ENCODE measurements at regions not wholly inside any gene's neighbourhood (a gene's known extent, or its start where the extent isn't known, plus 50 kb on each side); places are given as distances from the start of the nearest gene placed in this dataset.
"Not testable (repeated sequence)": the region's sequence is repeated elsewhere in the genome, so short reads cannot be mapped to it uniquely, and the experiment has no call there.

GRCh38 chr9:115306865-115307264, 188.9 kb upstream of the TNC start:
- Histone ChIP-seq H3K9me3 (ENCODE audit: control insufficient read depth, insufficient read depth, low read depth, low read length) (peaks cover 4% of the 10 kb centered on the region; the same call in 1 of the 2 replicates), H3K36me3 (ENCODE audit: control insufficient read depth, insufficient read depth, low read length) (no peaks in the 10 kb centered on the region; the same call in 1 of the 2 replicates), H3K4me1 (ENCODE audit: control insufficient read depth, insufficient read depth, low read length) (no peaks in the 10 kb centered on the region), H3K4me3 (ENCODE audit: low read depth, low read length) (no peak overlapping the region), H3K9ac (ENCODE audit: low read length) (no peak overlapping the region), H3K27ac (ENCODE audit: low read depth, low read length) (no peak overlapping the region), H3K27me3 (ENCODE audit: control insufficient read depth, insufficient read depth, low read length) (no peaks in the 10 kb centered on the region)

GRCh38 chr9:115313545-115313944, 195.6 kb upstream of the TNC start:
- Histone ChIP-seq H3K36me3 (ENCODE audit: control insufficient read depth, insufficient read depth, low read length) (peaks cover 2% of the 10 kb centered on the region; the same call in 1 of the 2 replicates), H3K9me3 (ENCODE audit: control insufficient read depth, insufficient read depth, low read depth, low read length) (peaks cover 22% of the 10 kb centered on the region), H3K27me3 (ENCODE audit: control insufficient read depth, insufficient read depth, low read length) (no peaks in the 10 kb centered on the region), H3K27ac (ENCODE audit: low read depth, low read length) (no peak overlapping the region), H3K4me3 (ENCODE audit: low read depth, low read length) (no peak overlapping the region), H3K4me1 (ENCODE audit: control insufficient read depth, insufficient read depth, low read length) (no peaks in the 10 kb centered on the region), H3K9ac (ENCODE audit: low read length) (no peak overlapping the region)

GRCh38 chr9:115326461-115326860, 208.5 kb upstream of the TNC start:
- no peak overlapping the region for H3K27ac ChIP-seq (ENCODE audit: low read depth, low read length)
- H3K9ac ChIP-seq (ENCODE audit: low read length): no peak overlapping the region
- H3K4me1 ChIP-seq (ENCODE audit: control insufficient read depth, insufficient read depth, low read length): peaks cover 10% of the 10 kb centered on the region; the same call in 1 of the 2 replicates
- no peak overlapping the region for H3K4me3 ChIP-seq (ENCODE audit: low read depth, low read length)
- H3K36me3 ChIP-seq (ENCODE audit: control insufficient read depth, insufficient read depth, low read length): 0 out of 2 replicates have a peak, but pooled peaks cover 4% of the 10 kb centered on the region
- no peaks in the 10 kb centered on the region for H3K27me3 ChIP-seq (ENCODE audit: control insufficient read depth, insufficient read depth, low read length)
- no peaks in the 10 kb centered on the region for H3K9me3 ChIP-seq (ENCODE audit: control insufficient read depth, insufficient read depth, low read depth, low read length)

- no peak overlapping the region for H3K27ac ChIP-seq (ENCODE audit: low read depth, low read length)
- peaks cover 4% of the 10 kb centered on the region; the same call in 1 of the 2 replicates for H3K36me3 ChIP-seq (ENCODE audit: control insufficient read depth, insufficient read depth, low read length)
- no peaks in the 10 kb centered on the region for H3K27me3 ChIP-seq (ENCODE audit: control insufficient read depth, insufficient read depth, low read length)
- no peaks in the 10 kb centered on the region for H3K9me3 ChIP-seq (ENCODE audit: control insufficient read depth, insufficient read depth, low read depth, low read length)
- no peak overlapping the region for H3K4me3 ChIP-seq (ENCODE audit: low read depth, low read length)
- H3K4me1 ChIP-seq (ENCODE audit: control insufficient read depth, insufficient read depth, low read length): peaks cover 10% of the 10 kb centered on the region; the same call in 1 of the 2 replicates
- no peak overlapping the region for H3K9ac ChIP-seq (ENCODE audit: low read length)
These were observed 209.6 kb upstream of the TNC start for GRCh38 chr9:115327436-115328122.

GRCh38 chr9:115328228-115328627, 210.3 kb upstream of the TNC start:
- H3K9me3 ChIP-seq (ENCODE audit: control insufficient read depth, insufficient read depth, low read depth, low read length): no peaks in the 10 kb centered on the region
- H3K4me3 ChIP-seq (ENCODE audit: low read depth, low read length): no peak overlapping the region
- no peaks in the 10 kb centered on the region for H3K27me3 ChIP-seq (ENCODE audit: control insufficient read depth, insufficient read depth, low read length)
- H3K4me1 ChIP-seq (ENCODE audit: control insufficient read depth, insufficient read depth, low read length): peaks cover 10% of the 10 kb centered on the region; the same call in 1 of the 2 replicates
- no peak overlapping the region for H3K9ac ChIP-seq (ENCODE audit: low read length)
- H3K27ac ChIP-seq (ENCODE audit: low read depth, low read length): no peak overlapping the region
- H3K36me3 ChIP-seq (ENCODE audit: control insufficient read depth, insufficient read depth, low read length): peaks cover 4% of the 10 kb centered on the region; the same call in 1 of the 2 replicates

- Histone ChIP-seq H3K9ac (ENCODE audit: low read length) (no peak overlapping the region), H3K4me3 (ENCODE audit: low read depth, low read length) (no peak overlapping the region), H3K27me3 (ENCODE audit: control insufficient read depth, insufficient read depth, low read length) (no peaks in the 10 kb centered on the region), H3K27ac (ENCODE audit: low read depth, low read length) (no peak overlapping the region), H3K36me3 (ENCODE audit: control insufficient read depth, insufficient read depth, low read length) (peaks cover 4% of the 10 kb centered on the region; the same call in 1 of the 2 replicates), H3K9me3 (ENCODE audit: control insufficient read depth, insufficient read depth, low read depth, low read length) (no peaks in the 10 kb centered on the region), H3K4me1 (ENCODE audit: control insufficient read depth, insufficient read depth, low read length) (peaks cover 10% of the 10 kb centered on the region; the same call in 1 of the 2 replicates)
These were observed 210.7 kb upstream of the TNC start for GRCh38 chr9:115328677-115329076.

- no peak overlapping the region for H3K4me3 ChIP-seq (ENCODE audit: low read depth, low read length)
- H3K9me3 ChIP-seq (ENCODE audit: control insufficient read depth, insufficient read depth, low read depth, low read length): no peaks in the 10 kb centered on the region
- H3K9ac ChIP-seq (ENCODE audit: low read length): no peak overlapping the region
- no peak overlapping the region for H3K27ac ChIP-seq (ENCODE audit: low read depth, low read length)
- peaks cover 7% of the 10 kb centered on the region; the same call in 1 of the 2 replicates for H3K4me1 ChIP-seq (ENCODE audit: control insufficient read depth, insufficient read depth, low read length)
- H3K27me3 ChIP-seq (ENCODE audit: control insufficient read depth, insufficient read depth, low read length): no peaks in the 10 kb centered on the region
- no peaks in the 10 kb centered on the region; the same call in 1 of the 2 replicates for H3K36me3 ChIP-seq (ENCODE audit: control insufficient read depth, insufficient read depth, low read length)
These were observed 215.5 kb upstream of the TNC start for GRCh38 chr9:115333277-115334070.

GRCh38 chr9:115335439-115335838, 217.5 kb upstream of the TNC start:
- Histone ChIP-seq H3K9ac (ENCODE audit: low read length) (no peak overlapping the region), H3K4me1 (ENCODE audit: control insufficient read depth, insufficient read depth, low read length) (no peaks in the 10 kb centered on the region; the same call in 1 of the 2 replicates), H3K9me3 (ENCODE audit: control insufficient read depth, insufficient read depth, low read depth, low read length) (no peaks in the 10 kb centered on the region), H3K27me3 (ENCODE audit: control insufficient read depth, insufficient read depth, low read length) (no peaks in the 10 kb centered on the region), H3K36me3 (ENCODE audit: control insufficient read depth, insufficient read depth, low read length) (no peaks in the 10 kb centered on the region; the same call in 1 of the 2 replicates), H3K4me3 (ENCODE audit: low read depth, low read length) (no peak overlapping the region), H3K27ac (ENCODE audit: low read depth, low read length) (no peak overlapping the region)

- no peak overlapping the region for H3K27ac ChIP-seq (ENCODE audit: low read depth, low read length)
- H3K27me3 ChIP-seq (ENCODE audit: control insufficient read depth, insufficient read depth, low read length): no peaks in the 10 kb centered on the region
- H3K36me3 ChIP-seq (ENCODE audit: control insufficient read depth, insufficient read depth, low read length): no peaks in the 10 kb centered on the region
- no peaks in the 10 kb centered on the region for H3K9me3 ChIP-seq (ENCODE audit: control insufficient read depth, insufficient read depth, low read depth, low read length)
- H3K9ac ChIP-seq (ENCODE audit: low read length): no peak overlapping the region
- H3K4me1 ChIP-seq (ENCODE audit: control insufficient read depth, insufficient read depth, low read length): peaks cover 4% of the 10 kb centered on the region; the same call in 1 of the 2 replicates
- H3K4me3 ChIP-seq (ENCODE audit: low read depth, low read length): no peak overlapping the region
These were observed 222.4 kb upstream of the TNC start for GRCh38 chr9:115340314-115340713.

- Histone ChIP-seq H3K27me3 (ENCODE audit: control insufficient read depth, insufficient read depth, low read length) (no peaks in the 10 kb centered on the region), H3K9ac (ENCODE audit: low read length) (no peak overlapping the region), H3K4me3 (ENCODE audit: low read depth, low read length) (no peak overlapping the region)
These were observed 223.5 kb upstream of the TNC start for GRCh38 chr9:115341426-115341825.

GRCh38 chr9:115347776-115348175, 229.8 kb upstream of the TNC start:
- H3K27ac ChIP-seq (ENCODE audit: low read depth, low read length); H3K27me3 ChIP-seq (ENCODE audit: control insufficient read depth, insufficient read depth, low read length); H3K9ac ChIP-seq (ENCODE audit: low read length); H3K36me3 ChIP-seq (ENCODE audit: control insufficient read depth, insufficient read depth, low read length); H3K4me3 ChIP-seq (ENCODE audit: low read depth, low read length); H3K4me1 ChIP-seq (ENCODE audit: control insufficient read depth, insufficient read depth, low read length): not testable (repeated sequence)
- peaks cover 11% of the 10 kb centered on the region; the same call in 1 of the 2 replicates for H3K9me3 ChIP-seq (ENCODE audit: control insufficient read depth, insufficient read depth, low read depth, low read length)

More at GRCh38 chr9:115341426-115341825, 223.5 kb upstream of the TNC start:
- H3K36me3 ChIP-seq (ENCODE audit: control insufficient read depth, insufficient read depth, low read length): no peaks in the 10 kb centered on the region
- no peak overlapping the region for H3K27ac ChIP-seq (ENCODE audit: low read depth, low read length)
- H3K9me3 ChIP-seq (ENCODE audit: control insufficient read depth, insufficient read depth, low read depth, low read length): no peaks in the 10 kb centered on the region
- peaks cover 4% of the 10 kb centered on the region; the same call in 1 of the 2 replicates for H3K4me1 ChIP-seq (ENCODE audit: control insufficient read depth, insufficient read depth, low read length)

All from HUES6 (cell line).